Sigmoid colon (tissue), 4 donors: ENCODE measurements at regions not wholly inside any gene's neighbourhood (a gene's known extent, or its start where the extent isn't known, plus 50 kb on each side); places are given as distances from the start of the nearest gene placed in this dataset.

Source experiments
- CTCF ChIP-seq, 4 experiments: fragments of 450-650 bp in 3 of 4; fragments of 200-600 bp in 1 of 4; IDR thresholded peaks; one replicate each; pipeline ENCODE4 v1.5.1; 2016 to 2019; ENCODE audit warnings: antibody characterized with exemption in 4 of 4, mild to moderate bottlenecking in 3 of 4, moderate library complexity in 2 of 4
- EP300 ChIP-seq, 4 donors: sonication (generic); formaldehyde crosslinking; IDR thresholded peaks; one replicate each; pipeline ENCODE4 v1.6.1; 2017; ENCODE audit warnings: antibody characterized with exemption in 4 of 4

DNA sequence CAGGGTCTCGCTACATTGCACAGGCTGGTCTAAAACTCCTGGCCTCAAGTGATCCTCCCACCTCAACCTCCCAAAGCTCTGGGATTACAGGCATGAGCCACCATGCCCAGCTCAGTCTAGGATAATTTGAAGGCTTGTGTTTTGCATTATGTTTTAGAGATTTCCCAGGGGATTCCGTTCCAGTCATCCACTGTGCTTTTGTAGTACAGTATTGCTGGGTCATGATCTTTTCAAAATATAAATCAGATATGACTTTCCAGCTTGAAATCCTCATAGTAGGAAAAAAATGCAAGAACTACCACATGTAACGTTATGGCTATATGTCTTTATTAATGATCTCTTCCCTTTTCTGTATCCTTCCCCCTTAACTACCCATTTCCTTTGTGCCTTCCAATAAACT, 338.1 kb downstream of the PRELID2 start:
- TF ChIP-seq CTCF (IDR thresholded peaks at IDR 0.05) (no peak), EP300 (IDR thresholded peaks at IDR 0.05) (no peak)
